ENCODE measurements at regions not wholly inside any gene's neighbourhood (a gene's known extent, or its start where the extent isn't known, plus 50 kb on each side); places are given as distances from the start of the nearest gene placed in this dataset.

DNA sequence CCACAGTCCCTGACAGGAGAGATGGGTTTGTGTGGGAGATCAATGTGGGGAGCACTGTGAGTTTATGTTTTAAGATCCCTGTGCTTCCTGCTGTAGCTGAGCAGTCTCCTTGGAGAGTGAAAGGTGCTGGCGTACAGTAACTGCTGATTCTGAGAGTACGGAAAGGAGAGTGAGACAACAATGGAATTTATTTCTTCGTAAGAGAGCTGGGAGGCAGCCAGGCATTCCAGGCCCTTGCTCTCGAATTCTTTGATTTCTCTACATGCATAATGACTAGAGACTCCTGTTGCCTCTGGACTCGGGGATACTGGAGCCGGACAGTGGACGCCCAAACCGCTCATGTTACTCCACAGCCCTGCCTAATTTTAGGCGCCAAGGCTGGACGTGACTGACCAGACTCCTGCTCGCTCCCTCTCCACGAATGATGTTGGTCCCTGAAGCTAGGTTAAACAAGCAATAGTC lies 131.0 kb upstream of the PHACTR1 start:
- TF ChIP-seq, protein P1, sequence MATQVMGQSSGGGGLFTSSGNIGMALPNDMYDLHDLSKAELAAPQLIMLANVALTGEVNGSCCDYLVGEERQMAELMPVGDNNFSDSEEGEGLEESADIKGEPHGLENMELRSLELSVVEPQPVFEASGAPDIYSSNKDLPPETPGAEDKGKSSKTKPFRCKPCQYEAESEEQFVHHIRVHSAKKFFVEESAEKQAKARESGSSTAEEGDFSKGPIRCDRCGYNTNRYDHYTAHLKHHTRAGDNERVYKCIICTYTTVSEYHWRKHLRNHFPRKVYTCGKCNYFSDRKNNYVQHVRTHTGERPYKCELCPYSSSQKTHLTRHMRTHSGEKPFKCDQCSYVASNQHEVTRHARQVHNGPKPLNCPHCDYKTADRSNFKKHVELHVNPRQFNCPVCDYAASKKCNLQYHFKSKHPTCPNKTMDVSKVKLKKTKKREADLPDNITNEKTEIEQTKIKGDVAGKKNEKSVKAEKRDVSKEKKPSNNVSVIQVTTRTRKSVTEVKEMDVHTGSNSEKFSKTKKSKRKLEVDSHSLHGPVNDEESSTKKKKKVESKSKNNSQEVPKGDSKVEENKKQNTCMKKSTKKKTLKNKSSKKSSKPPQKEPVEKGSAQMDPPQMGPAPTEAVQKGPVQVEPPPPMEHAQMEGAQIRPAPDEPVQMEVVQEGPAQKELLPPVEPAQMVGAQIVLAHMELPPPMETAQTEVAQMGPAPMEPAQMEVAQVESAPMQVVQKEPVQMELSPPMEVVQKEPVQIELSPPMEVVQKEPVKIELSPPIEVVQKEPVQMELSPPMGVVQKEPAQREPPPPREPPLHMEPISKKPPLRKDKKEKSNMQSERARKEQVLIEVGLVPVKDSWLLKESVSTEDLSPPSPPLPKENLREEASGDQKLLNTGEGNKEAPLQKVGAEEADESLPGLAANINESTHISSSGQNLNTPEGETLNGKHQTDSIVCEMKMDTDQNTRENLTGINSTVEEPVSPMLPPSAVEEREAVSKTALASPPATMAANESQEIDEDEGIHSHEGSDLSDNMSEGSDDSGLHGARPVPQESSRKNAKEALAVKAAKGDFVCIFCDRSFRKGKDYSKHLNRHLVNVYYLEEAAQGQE (IDR thresholded peaks at IDR 0.05; ENCODE audit: borderline replicate concordance): no peak
- TF ChIP-seq CTCF (IDR thresholded peaks at IDR 0.05; ENCODE audit: poor library complexity, severe bottlenecking): no peak
- TF ChIP-seq TAF1 (IDR thresholded peaks at IDR 0.05; ENCODE audit: low read depth): no peak
- TF ChIP-seq EP300 (conservative IDR thresholded peaks at IDR 0.05; ENCODE audit: poor library complexity, severe bottlenecking): no peak
- no peak for TF ChIP-seq RAD21 (conservative IDR thresholded peaks at IDR 0.05)
- TF ChIP-seq EZH2 (IDR thresholded peaks at IDR 0.05; ENCODE audit: borderline replicate concordance, insufficient read depth, low read length, poor library complexity, severe bottlenecking): no peak
- no peak for TF ChIP-seq POLR2AphosphoS5 (IDR thresholded peaks at IDR 0.05)
- TF ChIP-seq SMC3 (conservative IDR thresholded peaks at IDR 0.05; ENCODE audit: poor library complexity): no peak
